ENCODE measurements at regions not wholly inside any gene's neighbourhood (a gene's known extent, or its start where the extent isn't known, plus 50 kb on each side); places are given as distances from the start of the nearest gene placed in this dataset.

GRCh38 chr13:109933476-109933875, 147.1 kb upstream of the IRS2 start:
- TF ChIP-seq CTCF (IDR thresholded peaks at IDR 0.05; ENCODE audit: low read depth, low read length, missing input control) (no peak), YY1 (IDR thresholded peaks at IDR 0.05) (no peak), FOXA2 (IDR thresholded peaks at IDR 0.05) (no peak), JUND (IDR thresholded peaks at IDR 0.05) (no peak), MAX (IDR thresholded peaks at IDR 0.05) (no peak), REST (IDR thresholded peaks at IDR 0.05) (no peak), RXRA (IDR thresholded peaks at IDR 0.05) (no peak), HNF4A (conservative IDR thresholded peaks at IDR 0.05) (no peak)
